ENCODE measurements at regions not wholly inside any gene's neighbourhood (a gene's known extent, or its start where the extent isn't known, plus 50 kb on each side); places are given as distances from the start of the nearest gene placed in this dataset.

- TF ChIP-seq EZH2phosphoT487 (IDR thresholded peaks at IDR 0.05; ENCODE audit: borderline replicate concordance) (no peak), SIN3A (IDR thresholded peaks at IDR 0.05; ENCODE audit: low read depth) (no peak), CTCF (IDR thresholded peaks at IDR 0.05 in 2 of 3, conservative IDR thresholded peaks at IDR 0.05 in 1 of 3; ENCODE audit: borderline replicate concordance in 1 of 3, insufficient read depth in 1 of 3, low read depth in 2 of 3, low read length in 2 of 3) (no peak), TCF7L2 (IDR thresholded peaks at IDR 0.05; ENCODE audit: borderline replicate concordance, extremely low read depth, insufficient read depth, insufficient read length) (no peak), ZFX (IDR thresholded peaks at IDR 0.05) (no peak), POLR2A (IDR thresholded peaks at IDR 0.05; ENCODE audit: borderline replicate concordance, extremely low read depth, insufficient read depth, insufficient read length) (no peak), POLR2AphosphoS5 (IDR thresholded peaks at IDR 0.05; ENCODE audit: low read depth, low read length) (no peak), SP1 (IDR thresholded peaks at IDR 0.05; ENCODE audit: low read depth) (no peak), ZBTB33 (IDR thresholded peaks at IDR 0.05; ENCODE audit: extremely low read depth, insufficient replicate concordance, low read length) (no peak), CEBPB (IDR thresholded peaks at IDR 0.05; ENCODE audit: low read depth) (no peak), YY1 (IDR thresholded peaks at IDR 0.05; ENCODE audit: extremely low read depth, insufficient replicate concordance, low read depth, low read length) (no peak), MAX (IDR thresholded peaks at IDR 0.05) (no peak), JUND (IDR thresholded peaks at IDR 0.05) (no peak), EZH2 (IDR thresholded peaks at IDR 0.05) (no peak), FOSL1 (IDR thresholded peaks at IDR 0.05; ENCODE audit: low read depth) (no peak)
These were observed 118.8 kb upstream of the PIEZO2 start for GRCh38 chr18:11268153-11268552.

More at GRCh38 chr18:11268153-11268552, 118.8 kb upstream of the PIEZO2 start:
- Histone ChIP-seq H2AFZ (ENCODE audit: low read depth, low read length, poor library complexity, severe bottlenecking) (no peak overlapping the region), H3K79me2 (ENCODE audit: insufficient read depth, low read length) (no peaks in the 10 kb centered on the region), H3K4me3 (replicated peaks in 1 of 2; ENCODE audit: low read depth in 1 of 2, low read length in 2 of 2) (no peak overlapping the region), H3K36me3 (ENCODE audit: control insufficient read depth in 1 of 2, insufficient read depth in 2 of 2, low read length in 2 of 2) (no peaks in the 10 kb centered on the region), H3K4me1 (ENCODE audit: control insufficient read depth in 1 of 2, insufficient read depth in 2 of 2, low read length in 2 of 2) (no peaks in the 10 kb centered on the region; a peak in 1 of 4 replicates), H3K27ac (ENCODE audit: low read depth, low read length) (no peak overlapping the region), H4K20me1 (ENCODE audit: insufficient read depth) (no peaks in the 10 kb centered on the region), H3K9me3 (ENCODE audit: control insufficient read depth in 1 of 2, insufficient read depth in 1 of 2, low read depth in 1 of 2, low read length in 2 of 2) (no peaks in the 10 kb centered on the region), H3K27me3 (ENCODE audit: insufficient read depth, low read length) (no peaks in the 10 kb centered on the region; the same call in 1 of the 2 replicates), H3K9me2 (ENCODE audit: insufficient read depth) (no peaks in the 10 kb centered on the region), H3K9ac (ENCODE audit: low read length) (no peak overlapping the region), H3K4me2 (ENCODE audit: low read length) (no peak overlapping the region)
- no peak for DNase-seq (ENCODE audit: low read depth, low spot score)
- no peak for ATAC-seq
- intact Hi-C loops (cut with micrococcal nuclease): no loop called here
- BruUV-seq (replicated peaks): no TSS peak
- ChIA-PET CTCF (no interaction called here), RAD21 (ENCODE audit: low non-redundant PET in 1 of 2, low total read pairs in 2 of 2, uncharacterized antibody in 2 of 2, unreplicated experiment in 2 of 2) (no interaction called here), POLR2A (no interaction called here)

All from HCT116 (cell line).